ENCODE measurements at regions not wholly inside any gene's neighbourhood (a gene's known extent, or its start where the extent isn't known, plus 50 kb on each side); places are given as distances from the start of the nearest gene placed in this dataset.

DNA sequence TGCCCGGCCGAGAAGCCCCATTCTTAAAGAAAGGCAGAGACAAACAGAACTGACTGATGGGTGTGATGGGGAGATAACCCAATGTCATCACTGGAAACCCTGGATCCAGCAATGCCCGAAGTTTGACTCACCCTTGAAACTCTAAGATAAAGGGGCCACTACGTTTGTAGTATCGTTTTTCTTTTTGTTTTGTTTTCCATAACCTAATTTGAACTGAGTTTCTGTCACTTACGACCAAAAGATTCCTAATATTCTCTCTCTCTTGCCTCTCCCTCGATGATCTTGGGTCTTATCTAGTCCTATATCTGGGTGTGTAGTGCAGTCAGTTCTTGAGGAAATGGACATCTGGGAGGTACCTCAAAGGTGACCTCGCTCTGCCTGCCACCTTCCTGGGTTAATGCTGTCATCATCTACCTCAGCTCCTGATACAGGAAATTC is 57.8 kb upstream of the ID3 start:
- TF ChIP-seq YY1 (IDR thresholded peaks at IDR 0.05; ENCODE audit: insufficient read depth, insufficient read length) (no peak), ZNF274 (IDR thresholded peaks at IDR 0.05; ENCODE audit: low read depth, low read length) (no peak)
